HEK293T (cell line): ENCODE measurements at regions not wholly inside any gene's neighbourhood (a gene's known extent, or its start where the extent isn't known, plus 50 kb on each side); places are given as distances from the start of the nearest gene placed in this dataset.
"Not testable (repeated sequence)": the region's sequence is repeated elsewhere in the genome, so short reads cannot be mapped to it uniquely, and the experiment has no call there.

Experiments
- ARNT ChIP-seq: fragments of 450-650 bp; IDR thresholded peaks from 2 replicates; pipeline ENCODE4 v1.6.1; 2017; ENCODE audit warnings: mild to moderate bottlenecking
- BHLHE40 ChIP-seq: fragments of 450-650 bp; IDR thresholded peaks from 2 replicates; pipeline ENCODE4 v1.6.1; 2016; ENCODE audit warnings: mild to moderate bottlenecking, moderate library complexity, borderline replicate concordance
- CTBP1 ChIP-seq: fragments of 450-650 bp; IDR thresholded peaks from 2 replicates; pipeline ENCODE4 v1.6.1; 2016; ENCODE audit warnings: borderline replicate concordance
- ELF4 ChIP-seq: fragments of 450-650 bp; IDR thresholded peaks from 2 replicates; pipeline ENCODE4 v1.6.1; 2017; ENCODE audit warnings: antibody characterized with exemption
- FOXA1 ChIP-seq: fragments of 450-650 bp; IDR thresholded peaks from 2 replicates; pipeline ENCODE4 v1.6.1; 2016; ENCODE audit warnings: mild to moderate bottlenecking
- FOXM1 ChIP-seq: fragments of 450-650 bp; IDR thresholded peaks from 2 replicates; pipeline ENCODE4 v1.6.1; 2017; ENCODE audit warnings: mild to moderate bottlenecking, borderline replicate concordance
- L3MBTL2 ChIP-seq: fragments of 450-650 bp; conservative IDR thresholded peaks from 2 replicates; pipeline ENCODE4 v1.6.1; 2016; ENCODE audit warnings: mild to moderate bottlenecking
- LEF1 ChIP-seq: fragments of 450-650 bp; IDR thresholded peaks from 2 replicates; pipeline ENCODE4 v1.6.1; 2017; ENCODE audit warnings: mild to moderate bottlenecking, borderline replicate concordance
- NFRKB ChIP-seq: fragments of 450-650 bp; IDR thresholded peaks from 2 replicates; pipeline ENCODE4 v1.6.1; 2016; ENCODE audit warnings: mild to moderate bottlenecking, moderate library complexity
- PKNOX1 ChIP-seq: fragments of 450-650 bp; IDR thresholded peaks from 2 replicates; pipeline ENCODE4 v1.6.1; 2016
- SP1 ChIP-seq: fragments of 450-650 bp; IDR thresholded peaks from 2 replicates; pipeline ENCODE4 v1.6.1; 2017
- SUZ12 ChIP-seq: fragments of 450-650 bp; IDR thresholded peaks from 2 replicates; pipeline ENCODE4 v1.6.1; 2016; ENCODE audit warnings: mild to moderate bottlenecking
- TARDBP ChIP-seq: fragments of 450-650 bp; IDR thresholded peaks from 2 replicates; pipeline ENCODE4 v1.6.1; 2016

DNA sequence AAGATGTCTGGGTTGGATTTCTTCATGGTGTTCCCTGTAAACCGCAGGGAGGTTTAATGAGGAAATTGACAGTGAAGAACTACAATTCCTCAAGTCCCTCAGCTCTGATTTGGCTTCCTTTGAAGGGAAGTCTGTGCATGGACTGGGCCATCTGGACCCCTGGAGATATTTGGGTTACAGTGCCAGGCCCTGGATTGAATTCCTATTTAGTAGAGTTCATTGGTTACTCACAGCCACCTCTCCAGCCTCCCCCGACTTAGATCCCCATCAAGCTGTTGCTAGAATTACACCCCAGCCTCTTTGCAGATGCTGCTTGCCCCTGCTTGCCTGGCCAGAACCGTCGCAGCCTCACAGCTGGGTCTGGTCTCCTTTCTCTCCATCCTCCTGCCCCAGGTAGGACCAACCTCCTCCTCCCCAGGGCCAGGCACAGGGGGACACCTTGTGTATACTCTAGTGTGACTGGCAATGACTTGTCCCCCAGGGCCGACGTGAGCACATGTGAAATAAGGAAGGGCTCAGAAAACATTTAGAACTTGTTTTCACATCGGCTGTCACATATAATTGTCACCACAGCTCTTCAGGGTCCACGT lies 93.2 kb upstream of the LRPAP1 start:
- TF ChIP-seq L3MBTL2, SUZ12, FOXA1, PKNOX1, LEF1, TARDBP, BHLHE40, SP1, ELF4, CTBP1, ARNT, FOXM1, NFRKB: not testable (repeated sequence)
